ENCODE measurements at regions not wholly inside any gene's neighbourhood (a gene's known extent, or its start where the extent isn't known, plus 50 kb on each side); places are given as distances from the start of the nearest gene placed in this dataset.

DNA sequence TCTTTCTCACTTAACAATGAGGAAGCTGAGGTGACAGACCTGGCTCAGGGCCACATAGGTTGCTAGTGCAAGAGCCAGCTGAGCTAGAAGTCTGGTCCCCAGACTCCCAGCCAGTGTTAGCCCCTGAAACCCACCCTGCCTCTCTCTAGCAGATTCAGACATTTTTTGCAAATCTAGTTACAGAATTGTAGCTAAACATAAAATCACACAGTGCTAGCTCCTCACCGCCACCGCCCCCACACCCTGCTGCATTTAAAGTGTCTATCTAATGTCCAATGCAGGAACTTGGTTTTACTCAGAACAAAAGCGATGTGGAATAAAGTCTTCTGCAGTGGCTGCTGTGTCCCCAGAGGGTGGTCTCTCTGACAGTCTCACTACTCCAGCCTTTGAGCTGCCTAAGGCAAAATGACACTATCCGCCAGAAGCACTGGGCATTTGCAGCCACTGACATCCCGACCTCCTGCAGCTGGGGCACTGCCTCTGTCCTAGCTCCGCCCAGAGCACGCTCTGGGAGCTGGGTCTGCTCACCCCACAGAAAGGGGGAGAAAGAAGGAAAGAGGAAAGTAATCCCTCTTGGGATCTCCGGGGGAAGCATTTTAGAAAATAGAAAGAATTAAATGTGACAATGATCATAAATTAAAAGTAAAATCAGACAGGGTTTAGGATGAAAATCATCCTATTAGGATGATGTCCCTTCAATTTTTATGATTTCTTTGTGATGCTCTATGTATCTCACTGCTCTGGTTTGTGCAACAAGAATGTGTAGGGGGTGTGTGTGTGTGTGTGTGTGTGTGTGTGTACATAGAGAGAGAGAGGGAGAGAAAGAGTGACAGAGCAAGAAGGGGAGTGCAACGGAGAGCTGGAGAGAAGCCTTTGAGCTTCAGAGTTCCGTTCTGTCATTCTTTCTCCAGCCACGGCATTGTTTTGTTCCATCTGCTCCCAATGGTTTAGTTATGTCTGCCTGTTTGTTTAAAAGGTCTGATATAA lies 50.5 kb upstream of the ST8SIA3 start:
- CTCF ChIA-PET = no interaction called here
- POLR2A ChIA-PET = no interaction called here

Data from activated CD8-positive, alpha-beta memory T cell treated with anti-CD3 and anti-CD28 coated beads for 36 hours (primary cell).